Heart right ventricle (tissue), 16 donors: ENCODE measurements at regions not wholly inside any gene's neighbourhood (a gene's known extent, or its start where the extent isn't known, plus 50 kb on each side); places are given as distances from the start of the nearest gene placed in this dataset.

Experiments
- ATAC-seq, 8 donors: fragments of 200-7000 bp; cut with Tn5 transposase; one replicate each; pipeline ENCODE4 v1.9.1; 2020; ENCODE audit warnings: mild to moderate bottlenecking in 8 of 8, moderate library complexity in 8 of 8, moderate number of reproducible peaks in 1 of 8
- DNase-seq, 2 donors: peaks; one replicate each; pipeline ENCODE4 v3.0.0-alpha.2; 2020
- H3K27ac ChIP-seq, 10 donors: fragments of 200-600 bp; sonication (generic) in 2 of 10; one replicate each; pipeline versions ENCODE4 v1.5.0 to v1.8.0; 2020 to 2022; ENCODE audit warnings: mild to moderate bottlenecking in 3 of 10
- H3K27me3 ChIP-seq, 7 donors: fragments of 200-600 bp; one replicate each; pipeline ENCODE4 v1.8.0; 2021 to 2022; ENCODE audit warnings: mild to moderate bottlenecking in 2 of 7
- H3K36me3 ChIP-seq, 9 donors: fragments of 200-600 bp; sonication (generic) in 1 of 9; one replicate each; pipeline versions ENCODE4 v1.5.0 to v1.8.0; 2020 to 2022; ENCODE audit warnings: mild to moderate bottlenecking in 2 of 9
- H3K4me1 ChIP-seq, 9 donors: fragments of 200-600 bp; sonication (generic) in 1 of 9; one replicate each; pipeline versions ENCODE4 v1.5.0 to v1.8.0; 2020 to 2022; ENCODE audit warnings: mild to moderate bottlenecking in 4 of 9
- H3K4me3 ChIP-seq, 10 donors: fragments of 200-600 bp; sonication (generic) in 2 of 10; one replicate each; pipeline versions ENCODE4 v1.5.0 to v1.8.0; 2020 to 2022; ENCODE audit warnings: mild to moderate bottlenecking in 7 of 10, moderate library complexity in 2 of 10
- H3K9me3 ChIP-seq, 11 donors: fragments of 200-600 bp in 10 of 11; sonication (generic) in 2 of 11; one replicate each; pipeline versions ENCODE4 v1.5.0 to v1.8.0; 2013 to 2022; ENCODE audit warnings: mild to moderate bottlenecking in 2 of 11, control low read depth in 1 of 11, moderate library complexity in 1 of 11
- CTCF ChIP-seq, 9 donors: fragments of 200-600 bp; sonication (generic) in 2 of 9; IDR thresholded peaks; one replicate each; pipeline versions ENCODE4 v1.5.0 to v1.8.0; 2021 to 2022; ENCODE audit warnings: antibody characterized with exemption in 9 of 9, mild to moderate bottlenecking in 5 of 9, moderate library complexity in 1 of 9
- WGBS, 2 donors: extraction: QIAGEN DNeasy Blood & Tissue Kit; methylation state at CpG; one replicate each; pipeline ENCODE4 v1.1.7; 2013; ENCODE audit warnings: inconsistent platforms in 1 of 2; 5-methylcytosine and 5-hydroxymethylcytosine counted together
- intact Hi-C, 10 donors: fragments of 100-400 bp; cut with DNase I; formaldehyde crosslinking; loops; one replicate each; pipeline versions ENCODE4 v1.11.1 to v1.14.2; 2022
- donor health status: Arrhythmogenic right ventricular cardiomyopathy.
- donor health status: ischemic (EF 13 %, LVEDD 7.1; RV severe dilation, severe dysfunction).
- donor health status: healthy with polysubstance abuse.
- donor health status: DM: no; HTN: yes; CAD: no.
- donor health status: DM: no; HTN: no; CAD: no.
- donor health status: ischemic (EF 25% LVEDD 6.9; RV normal size, moderate dysfunction).
- donor health status: ischemic (EF 25% LVEDD 5.7; RV mildly dilated, moderate dysfunction).
- donor health status: healthy.
- donor health status: DM: yes; HTN: yes; CAD: no.
- donor health status: Ischemic cardiomyopathy.
- donor health status: ischemic (EF 35%, LVEDD 5.7; RV mildly dilated, moderate dysfunction).
- donor health status: nonischemic (EF 11% LVEDD 7.7; RV severe dilation, severe dysfunction).
- donor health status: DM: yes; HTN: yes; CAD: no.
- donor health status: PGD.
- donor health status: ischemic (EF 29% LVEDD 5.4; RV normal size, mild dysfunction).
- donor health status: nonischemic (EF 23%, LVEDD 6.1; RV moderate dilation, normal function).

- Histone ChIP-seq H3K27me3 (peaks cover 0 to 15% (median 0%) of the 10 kb centered on the region in 7 donors), H3K27ac (no peak overlapping the region), H3K4me3 (no peak overlapping the region), H3K36me3 (no peaks in the 10 kb centered on the region), H3K9me3 (no peaks in the 10 kb centered on the region), H3K4me1 (no peaks in the 10 kb centered on the region)
- no peak for DNase-seq
- WGBS, 2 donors: 83 to 84% methylated on average over 19 of the region's 19 CpGs
- TF ChIP-seq CTCF (IDR thresholded peaks at IDR 0.05): no peak
- intact Hi-C loops: no loop called here
- no peak for ATAC-seq
These were observed 83.0 kb upstream of the PIWIL1 start for GRCh38 chr12:130254461-130255276.

GRCh38 chr12:130258863-130259262 is 78.8 kb upstream of the PIWIL1 start:
- no peak overlapping the region for H3K4me3 ChIP-seq
- H3K27me3 ChIP-seq: peaks cover 0 to 10% (median 0%) of the 10 kb centered on the region in 7 donors
- intact Hi-C loops: no loop called here
- H3K9me3 ChIP-seq: no peaks in the 10 kb centered on the region
- ATAC-seq (no peak), DNase-seq (no peak)
- no peak overlapping the region for H3K27ac ChIP-seq
- no peak for TF ChIP-seq CTCF (IDR thresholded peaks at IDR 0.05)
- H3K36me3 ChIP-seq: no peaks in the 10 kb centered on the region
- no peaks in the 10 kb centered on the region for H3K4me1 ChIP-seq
- WGBS, 2 donors: 72% methylated on average over 10 of the region's 10 CpGs

GRCh38 chr12:130263025-130263424 is 74.7 kb upstream of the PIWIL1 start:
- intact Hi-C loops: no loop called here
- TF ChIP-seq CTCF (IDR thresholded peaks at IDR 0.05): no peak
- 89 to 91% methylated on average over 5 of the region's 5 CpGs for WGBS, 2 donors

GRCh38 chr12:130263996-130264395 is 73.7 kb upstream of the PIWIL1 start:
- intact Hi-C loops: no loop called here
- DNase-seq (no peak), ATAC-seq (no peak)
- Histone ChIP-seq H3K9me3 (no peaks in the 10 kb centered on the region), H3K4me1 (no peaks in the 10 kb centered on the region), H3K36me3 (no peaks in the 10 kb centered on the region), H3K4me3 (no peak overlapping the region), H3K27me3 (peaks cover 0 to 28% (median 11%) of the 10 kb centered on the region in 7 donors), H3K27ac (no peak overlapping the region)
- no peak for TF ChIP-seq CTCF (IDR thresholded peaks at IDR 0.05)
- 79 to 82% methylated on average over 7 of the region's 7 CpGs for WGBS, 2 donors

More at GRCh38 chr12:130263025-130263424, 74.7 kb upstream of the PIWIL1 start:
- no peak for DNase-seq
- H3K4me3 ChIP-seq: no peak overlapping the region
- ATAC-seq: no peak
- H3K4me1 ChIP-seq: no peaks in the 10 kb centered on the region
- H3K27ac ChIP-seq: no peak overlapping the region
- peaks cover 0 to 22% (median 6%) of the 10 kb centered on the region in 7 donors for H3K27me3 ChIP-seq
- no peaks in the 10 kb centered on the region for H3K36me3 ChIP-seq
- no peaks in the 10 kb centered on the region for H3K9me3 ChIP-seq
